ENCODE measurements at regions not wholly inside any gene's neighbourhood (a gene's known extent, or its start where the extent isn't known, plus 50 kb on each side); places are given as distances from the start of the nearest gene placed in this dataset.

DNA sequence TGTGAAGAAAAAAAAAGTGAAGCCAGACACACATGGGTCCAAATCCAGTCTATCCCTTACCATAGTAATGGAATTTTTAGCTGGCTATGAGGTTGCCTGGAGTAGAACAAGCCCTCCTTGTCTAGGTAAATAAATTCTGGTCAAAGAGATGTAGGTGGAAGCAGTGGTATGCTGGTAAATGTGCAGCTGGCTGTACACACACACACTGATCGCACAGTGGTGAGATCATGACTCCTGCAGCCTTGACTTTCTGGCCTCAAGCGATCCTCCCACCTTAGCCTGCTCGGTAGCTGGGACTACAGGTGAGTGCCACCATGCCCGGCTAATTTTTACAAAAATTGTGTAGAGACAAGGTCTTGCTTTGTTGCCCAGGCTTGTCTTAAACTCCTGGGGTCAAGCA is 90.5 kb upstream of the FBXO11 start:
- H3K27ac ChIP-seq = no peak overlapping the region
- H3K4me1 ChIP-seq (ENCODE audit: low read depth) = no peaks in the 10 kb centered on the region
- no peaks in the 10 kb centered on the region for H3K9me3 ChIP-seq (ENCODE audit: low read depth)
- no peaks in the 10 kb centered on the region for H3K36me3 ChIP-seq
- H3K27me3 ChIP-seq = no peaks in the 10 kb centered on the region
- H3K4me3 ChIP-seq = no peak overlapping the region
- TF ChIP-seq, protein P1, sequence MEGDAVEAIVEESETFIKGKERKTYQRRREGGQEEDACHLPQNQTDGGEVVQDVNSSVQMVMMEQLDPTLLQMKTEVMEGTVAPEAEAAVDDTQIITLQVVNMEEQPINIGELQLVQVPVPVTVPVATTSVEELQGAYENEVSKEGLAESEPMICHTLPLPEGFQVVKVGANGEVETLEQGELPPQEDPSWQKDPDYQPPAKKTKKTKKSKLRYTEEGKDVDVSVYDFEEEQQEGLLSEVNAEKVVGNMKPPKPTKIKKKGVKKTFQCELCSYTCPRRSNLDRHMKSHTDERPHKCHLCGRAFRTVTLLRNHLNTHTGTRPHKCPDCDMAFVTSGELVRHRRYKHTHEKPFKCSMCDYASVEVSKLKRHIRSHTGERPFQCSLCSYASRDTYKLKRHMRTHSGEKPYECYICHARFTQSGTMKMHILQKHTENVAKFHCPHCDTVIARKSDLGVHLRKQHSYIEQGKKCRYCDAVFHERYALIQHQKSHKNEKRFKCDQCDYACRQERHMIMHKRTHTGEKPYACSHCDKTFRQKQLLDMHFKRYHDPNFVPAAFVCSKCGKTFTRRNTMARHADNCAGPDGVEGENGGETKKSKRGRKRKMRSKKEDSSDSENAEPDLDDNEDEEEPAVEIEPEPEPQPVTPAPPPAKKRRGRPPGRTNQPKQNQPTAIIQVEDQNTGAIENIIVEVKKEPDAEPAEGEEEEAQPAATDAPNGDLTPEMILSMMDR (IDR thresholded peaks at IDR 0.05; ENCODE audit: low read depth, low read length) = no peak
- DNase-seq (ENCODE audit: low read depth in 1 of 2, low spot score in 1 of 2) = no peak

DNA sequence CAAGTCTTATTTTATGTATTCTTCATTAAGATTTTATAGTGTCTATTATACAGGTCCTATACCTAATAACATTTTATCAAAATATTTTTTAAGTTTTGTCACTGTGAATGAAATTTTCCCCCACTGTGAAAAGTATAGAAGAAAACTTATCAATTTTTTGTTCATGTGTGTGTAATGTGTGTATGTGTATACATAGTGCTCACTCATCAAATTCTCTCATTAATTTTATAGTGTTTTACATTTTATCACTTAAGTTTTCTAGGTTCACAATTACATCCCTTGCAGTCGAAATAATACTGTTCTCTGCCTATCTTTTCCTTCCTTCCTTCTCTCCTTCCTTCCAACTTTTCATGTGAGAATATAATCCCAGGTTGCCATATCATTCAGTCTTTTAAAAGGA is 93.2 kb upstream of the FBXO11 start:
- H3K9me3 ChIP-seq (ENCODE audit: low read depth) = no peaks in the 10 kb centered on the region
- DNase-seq (ENCODE audit: low read depth in 1 of 2, low spot score in 1 of 2) = no peak
- H3K36me3 ChIP-seq = no peaks in the 10 kb centered on the region
- H3K4me1 ChIP-seq (ENCODE audit: low read depth) = no peaks in the 10 kb centered on the region
- H3K27me3 ChIP-seq = no peaks in the 10 kb centered on the region
- H3K27ac ChIP-seq = no peak overlapping the region
- no peak overlapping the region for H3K4me3 ChIP-seq
- TF ChIP-seq, protein P1 (IDR thresholded peaks at IDR 0.05; ENCODE audit: low read depth, low read length) = no peak

DNA sequence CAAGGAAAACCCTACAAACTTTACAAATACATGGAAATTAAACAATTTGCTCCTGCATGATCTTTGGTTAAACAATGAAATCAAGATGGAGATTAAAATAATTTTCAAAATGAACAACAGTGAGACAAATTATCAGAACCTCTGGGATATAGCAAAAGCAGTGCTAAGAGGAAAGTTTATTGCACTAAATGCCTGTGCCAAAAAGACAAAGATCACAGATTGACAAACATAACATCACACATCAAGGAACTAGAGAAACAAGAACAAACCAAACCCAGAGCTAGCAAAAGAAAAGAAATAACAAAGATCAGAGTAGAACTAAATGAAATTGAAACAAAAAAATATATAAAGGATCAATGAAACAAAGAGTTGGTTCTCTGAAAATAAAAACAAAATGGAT is 95.2 kb upstream of the FBXO11 start:
- H3K9me3 ChIP-seq (ENCODE audit: low read depth) = no peaks in the 10 kb centered on the region
- DNase-seq (ENCODE audit: low read depth in 1 of 2, low spot score in 1 of 2) = no peak
- H3K4me3 ChIP-seq = no peak overlapping the region
- no peaks in the 10 kb centered on the region for H3K27me3 ChIP-seq
- H3K36me3 ChIP-seq = no peaks in the 10 kb centered on the region
- H3K27ac ChIP-seq = no peak overlapping the region
- no peaks in the 10 kb centered on the region for H3K4me1 ChIP-seq (ENCODE audit: low read depth)
- TF ChIP-seq, protein P1 (IDR thresholded peaks at IDR 0.05; ENCODE audit: low read depth, low read length) = no peak

DNA sequence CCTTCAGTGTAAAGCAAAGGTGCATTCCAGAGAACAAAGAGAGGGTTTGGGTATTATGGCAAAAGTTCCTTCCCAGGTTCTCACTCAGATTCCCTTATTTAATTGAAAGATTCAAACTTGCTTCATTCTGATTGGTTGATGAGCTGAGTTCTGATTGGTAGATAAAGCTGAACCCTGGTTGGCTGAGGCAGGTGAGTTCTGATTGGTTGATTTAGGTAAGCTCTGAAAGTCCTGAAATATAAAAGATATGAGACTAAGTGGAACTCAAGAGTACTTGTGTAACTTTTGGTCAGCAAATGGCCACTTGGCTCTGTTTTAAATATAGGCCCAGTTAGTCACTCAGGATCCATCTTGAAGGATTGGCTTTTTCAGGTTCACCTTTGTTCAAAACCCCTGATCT is 99.8 kb upstream of the FBXO11 start:
- Histone ChIP-seq H3K4me3 (no peak overlapping the region), H3K36me3 (no peaks in the 10 kb centered on the region), H3K27ac (no peak overlapping the region), H3K9me3 (ENCODE audit: low read depth) (no peaks in the 10 kb centered on the region), H3K27me3 (no peaks in the 10 kb centered on the region), H3K4me1 (ENCODE audit: low read depth) (no peaks in the 10 kb centered on the region)
- no peak for DNase-seq (ENCODE audit: low read depth in 1 of 2, low spot score in 1 of 2)
- TF ChIP-seq, protein P1 (IDR thresholded peaks at IDR 0.05; ENCODE audit: low read depth, low read length) = no peak

DNA sequence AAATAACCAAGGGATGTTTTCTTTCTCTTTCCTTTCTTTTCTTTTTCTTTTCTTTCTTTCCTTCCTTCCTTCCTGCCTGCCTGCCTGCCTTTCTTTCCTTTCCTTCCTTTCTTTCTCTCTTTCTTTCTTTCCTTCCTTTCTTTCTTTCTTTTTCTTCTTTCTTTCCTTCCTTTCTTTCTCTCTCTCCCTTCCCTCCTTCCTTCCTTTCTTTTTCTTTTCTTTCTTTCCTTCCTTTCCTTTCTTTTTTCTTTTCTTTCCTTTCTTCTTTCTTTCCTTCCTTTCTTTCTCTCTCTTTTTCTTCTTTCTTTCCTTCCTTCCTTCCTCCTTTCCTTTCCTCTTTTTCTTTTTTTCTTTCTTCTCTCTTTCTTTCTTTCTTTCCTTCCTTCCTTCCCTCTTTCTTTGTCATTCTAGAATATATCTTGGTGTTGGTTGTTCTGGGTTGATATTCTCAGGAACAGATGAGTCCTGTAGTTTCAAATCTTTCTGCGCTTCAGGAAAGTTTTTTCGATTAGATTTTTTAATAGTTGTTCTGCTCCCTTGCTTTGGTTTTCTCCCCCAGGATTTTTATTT is 101.5 kb upstream of the FBXO11 start:
- H3K36me3 ChIP-seq = no peaks in the 10 kb centered on the region
- H3K4me1 ChIP-seq (ENCODE audit: low read depth) = no peaks in the 10 kb centered on the region
- H3K27ac ChIP-seq = no peak overlapping the region
- no peak for DNase-seq (ENCODE audit: low read depth in 1 of 2, low spot score in 1 of 2)
- TF ChIP-seq, protein P1 (IDR thresholded peaks at IDR 0.05; ENCODE audit: low read depth, low read length) = no peak
- H3K27me3 ChIP-seq = no peaks in the 10 kb centered on the region
- H3K9me3 ChIP-seq (ENCODE audit: low read depth) = no peaks in the 10 kb centered on the region
- H3K4me3 ChIP-seq = no peak overlapping the region

DNA sequence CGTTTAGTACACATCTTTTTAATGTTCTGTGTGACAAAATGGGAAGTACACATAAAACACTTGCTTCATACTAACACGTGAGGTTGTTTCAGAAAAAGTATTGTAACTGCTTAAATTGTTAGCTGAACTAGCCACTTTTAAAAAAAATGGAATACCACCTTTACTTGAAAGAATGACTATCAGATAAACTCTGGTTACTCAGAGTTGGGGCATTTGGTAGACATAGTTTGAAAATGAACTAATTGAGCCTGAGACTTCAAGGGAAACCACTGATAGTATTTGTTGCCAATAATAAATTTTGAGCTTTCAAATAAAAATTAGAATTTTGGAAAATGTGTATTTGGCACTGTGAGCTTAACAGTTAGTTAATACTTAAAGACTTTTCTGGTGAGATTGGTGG is 103.0 kb upstream of the FBXO11 start:
- H3K9me3 ChIP-seq (ENCODE audit: low read depth) = no peaks in the 10 kb centered on the region
- TF ChIP-seq, protein P1 (IDR thresholded peaks at IDR 0.05; ENCODE audit: low read depth, low read length) = no peak

More for the DNA sequence above, 103.0 kb upstream of the FBXO11 start:
- Histone ChIP-seq H3K36me3 (no peaks in the 10 kb centered on the region), H3K27me3 (no peaks in the 10 kb centered on the region), H3K4me3 (no peak overlapping the region), H3K4me1 (ENCODE audit: low read depth) (no peaks in the 10 kb centered on the region), H3K27ac (no peak overlapping the region)
- DNase-seq (ENCODE audit: low read depth in 1 of 2, low spot score in 1 of 2) = no peak

Measured in cardiac muscle cell (in vitro differentiated cells and primary cell).